ENCODE measurements at regions not wholly inside any gene's neighbourhood (a gene's known extent, or its start where the extent isn't known, plus 50 kb on each side); places are given as distances from the start of the nearest gene placed in this dataset.
"Not testable (repeated sequence)": the region's sequence is repeated elsewhere in the genome, so short reads cannot be mapped to it uniquely, and the experiment has no call there.

DNA sequence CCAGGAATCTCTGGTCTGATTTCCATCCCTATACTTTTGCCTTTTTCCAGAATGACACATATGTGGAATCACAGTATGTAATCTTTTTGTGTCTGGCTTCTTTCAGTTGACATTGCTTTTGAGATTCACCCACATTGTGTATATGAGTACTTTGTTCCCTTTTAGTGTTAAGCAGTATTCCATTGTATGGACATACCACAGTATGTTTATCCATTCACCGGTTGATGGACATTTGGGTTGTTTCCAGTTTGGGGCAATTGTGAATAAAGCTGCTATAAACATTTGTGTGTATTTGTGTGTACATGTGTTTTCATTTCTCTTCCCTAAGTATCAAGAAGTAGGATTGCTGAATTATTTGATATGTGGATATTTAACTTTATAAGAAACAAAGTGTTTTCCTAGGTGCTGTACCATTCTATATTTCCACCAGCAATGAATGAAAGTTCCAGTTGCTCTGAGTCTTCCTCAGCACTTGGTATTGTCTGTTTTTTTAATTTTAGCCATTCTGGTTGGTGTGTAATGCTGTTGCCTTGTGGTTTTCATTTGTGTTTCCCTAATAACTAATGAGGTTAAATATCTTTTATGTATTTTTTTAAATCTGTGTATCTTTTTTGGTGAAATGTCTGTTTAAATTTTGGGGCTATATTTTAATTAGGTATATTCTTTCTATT lies 203.5 kb upstream of the HAAO start:
- DNase-seq (ENCODE audit: low spot score), result no peak

DNA sequence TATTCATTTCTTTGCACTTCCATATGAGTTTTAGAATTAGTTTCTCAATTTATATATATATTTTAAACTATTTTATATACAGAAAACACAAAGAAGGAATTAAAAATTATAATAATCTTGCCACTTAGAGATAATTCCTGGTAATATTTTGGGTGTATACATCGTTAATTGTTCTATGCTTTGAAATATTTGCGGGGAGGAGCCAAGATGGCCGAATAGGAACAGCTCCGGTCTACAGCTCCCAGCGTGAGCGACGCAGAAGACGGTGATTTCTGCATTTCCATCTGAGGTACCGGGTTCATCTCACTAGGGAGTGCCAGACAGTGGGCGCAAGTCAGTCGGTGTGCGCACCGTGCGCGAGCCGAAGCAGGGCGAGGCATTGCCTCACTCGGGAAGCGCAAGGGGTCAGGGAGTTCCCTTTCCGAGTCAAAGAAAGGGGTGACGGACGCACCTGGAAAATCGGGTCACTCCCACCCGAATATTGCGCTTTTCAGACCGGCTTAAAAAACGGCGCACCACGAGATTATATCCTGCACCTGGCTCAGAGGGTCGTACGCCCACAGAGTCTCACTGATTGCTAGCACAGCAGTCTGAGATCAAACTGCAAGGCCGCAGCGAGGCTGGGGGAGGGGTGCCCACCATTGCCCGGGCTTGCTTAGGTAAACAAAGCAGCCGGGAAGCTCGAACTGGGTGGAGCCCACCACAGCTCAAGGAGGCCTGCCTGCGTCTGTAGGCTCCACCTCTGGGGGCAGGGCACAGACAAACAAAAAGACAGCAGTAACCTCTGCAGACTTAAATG lies 197.1 kb upstream of the HAAO start:
- DNase-seq (ENCODE audit: low spot score), result not testable (repeated sequence)

DNA sequence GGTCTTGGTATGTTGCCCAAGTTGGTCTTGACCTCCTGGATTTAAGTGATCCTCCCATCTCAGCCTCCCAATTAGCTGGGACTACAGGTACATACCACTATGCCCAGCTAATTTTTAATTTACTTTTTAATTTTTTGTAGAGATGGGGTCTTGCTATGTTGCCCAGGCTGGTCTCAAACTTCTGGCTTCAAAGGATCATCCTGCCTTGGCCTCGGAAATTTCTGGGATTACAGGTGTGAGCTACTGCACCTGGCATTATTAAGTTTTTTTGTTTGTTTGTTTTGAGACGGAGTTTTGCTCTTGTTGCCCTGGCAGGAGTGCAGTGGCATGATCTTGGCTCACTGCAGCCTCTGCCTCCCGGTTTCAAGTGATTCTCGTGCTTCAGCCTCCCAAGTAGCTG lies 195.7 kb upstream of the HAAO start:
- not testable (repeated sequence) for DNase-seq (ENCODE audit: low spot score)

DNA sequence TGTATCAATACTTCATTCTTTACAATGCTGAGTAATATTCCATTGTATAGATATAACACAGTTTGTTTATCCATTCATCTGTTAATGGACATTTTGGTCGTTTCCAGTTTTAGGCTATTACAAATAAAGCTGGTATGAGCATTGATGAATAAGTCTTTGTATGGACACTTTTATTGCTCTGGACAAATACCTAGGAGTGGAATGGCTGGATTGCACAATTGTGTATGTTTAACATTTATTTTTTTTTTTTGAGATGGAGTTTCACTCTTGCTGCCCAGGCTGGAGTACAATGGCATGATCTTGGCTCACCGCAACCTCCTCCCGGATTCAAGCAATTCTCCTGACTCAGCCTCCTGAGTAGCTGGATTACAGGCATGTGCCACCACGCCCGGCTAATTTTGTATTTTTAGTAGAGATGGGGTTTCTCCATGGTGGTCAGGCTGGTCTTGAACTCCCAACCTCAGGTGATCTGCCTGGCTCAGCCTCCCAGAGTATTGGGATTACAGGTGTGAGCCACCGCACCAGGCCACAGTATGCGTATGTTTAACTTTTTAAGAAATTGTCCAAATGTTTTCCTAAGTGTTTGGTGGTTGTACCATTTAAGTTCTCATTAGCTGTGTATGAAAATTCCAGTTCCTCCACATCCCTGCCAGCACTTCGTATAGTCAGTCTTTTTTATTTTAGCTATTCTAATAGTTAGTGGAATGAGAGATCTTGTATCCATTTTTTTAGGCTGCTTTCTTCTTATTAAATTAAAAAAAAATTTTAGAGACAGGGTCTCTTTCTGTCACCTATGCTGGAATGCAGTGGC lies 194.9 kb upstream of the HAAO start:
- DNase-seq (ENCODE audit: low spot score), result no peak

DNA sequence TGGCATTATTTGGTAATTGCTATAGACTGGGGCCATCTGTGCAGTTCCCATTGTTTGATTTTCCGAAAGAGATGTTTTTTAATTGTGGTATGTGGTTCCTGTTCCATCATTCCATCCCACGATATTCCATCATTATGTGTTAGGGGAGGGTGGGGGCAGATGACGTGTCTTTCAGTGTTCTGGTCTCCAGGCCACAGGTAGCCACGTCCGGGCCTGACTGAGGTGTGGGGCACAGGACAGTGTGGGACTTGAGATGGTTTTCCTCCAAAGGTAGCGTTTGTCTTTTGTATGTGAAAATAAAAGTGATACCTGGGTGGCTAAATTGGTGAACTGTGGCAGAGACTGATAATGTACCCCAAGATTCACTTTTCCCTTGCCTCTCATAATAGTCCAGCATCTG lies 192.2 kb upstream of the HAAO start:
- DNase-seq (ENCODE audit: low spot score), result no peak

DNA sequence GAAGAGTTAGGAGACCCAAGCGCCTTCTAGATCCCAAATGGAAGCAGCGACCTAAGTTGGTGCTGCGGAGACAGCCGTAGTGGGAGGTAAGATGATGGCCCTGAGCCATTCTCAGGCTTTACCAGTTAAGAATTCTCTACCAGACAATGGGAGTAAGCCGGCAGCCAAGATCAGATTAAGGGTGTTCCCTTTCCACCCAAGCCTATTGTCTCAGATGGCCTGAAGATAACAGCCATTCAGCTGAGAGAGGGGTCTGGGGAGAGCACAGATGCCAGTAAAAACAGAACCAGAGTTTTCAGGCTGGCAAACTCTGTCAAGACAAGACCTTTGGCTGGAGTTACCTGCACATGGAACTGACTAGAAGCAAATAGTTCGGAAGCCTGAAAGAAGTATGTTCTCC lies 191.7 kb upstream of the HAAO start:
- DNase-seq (ENCODE audit: low spot score), result no peak

DNA sequence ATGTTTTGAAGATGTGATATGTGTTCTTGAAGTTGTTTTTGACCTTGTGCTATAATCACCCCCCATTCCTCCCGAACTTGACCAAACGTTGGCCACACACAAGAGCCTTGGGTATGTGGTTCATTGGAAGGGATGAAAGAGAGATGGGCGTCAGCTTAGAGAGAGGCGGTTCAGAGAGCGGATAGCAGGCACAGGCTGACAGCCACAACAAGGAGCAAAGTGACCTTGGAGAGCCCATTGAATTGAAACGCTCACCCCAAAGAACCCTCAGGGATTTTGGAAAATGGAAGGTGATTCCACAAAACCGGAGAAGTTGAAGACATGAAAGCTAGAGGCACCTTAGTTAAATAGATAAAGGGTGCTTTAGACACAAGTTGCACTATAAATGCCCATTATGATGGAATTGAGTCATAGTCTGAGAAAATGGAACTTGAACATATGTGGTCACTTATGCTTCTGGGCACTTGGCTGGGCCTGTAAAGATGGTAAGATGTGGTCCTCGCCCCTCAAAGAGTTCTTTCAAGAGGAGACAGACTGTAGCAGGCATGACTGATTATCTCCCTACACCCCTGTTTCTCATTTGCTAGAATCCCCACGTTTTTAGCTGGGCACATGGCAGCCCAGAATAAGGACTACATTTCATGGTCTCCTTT lies 188.5 kb upstream of the HAAO start:
- DNase-seq (ENCODE audit: low spot score), result no peak

DNA sequence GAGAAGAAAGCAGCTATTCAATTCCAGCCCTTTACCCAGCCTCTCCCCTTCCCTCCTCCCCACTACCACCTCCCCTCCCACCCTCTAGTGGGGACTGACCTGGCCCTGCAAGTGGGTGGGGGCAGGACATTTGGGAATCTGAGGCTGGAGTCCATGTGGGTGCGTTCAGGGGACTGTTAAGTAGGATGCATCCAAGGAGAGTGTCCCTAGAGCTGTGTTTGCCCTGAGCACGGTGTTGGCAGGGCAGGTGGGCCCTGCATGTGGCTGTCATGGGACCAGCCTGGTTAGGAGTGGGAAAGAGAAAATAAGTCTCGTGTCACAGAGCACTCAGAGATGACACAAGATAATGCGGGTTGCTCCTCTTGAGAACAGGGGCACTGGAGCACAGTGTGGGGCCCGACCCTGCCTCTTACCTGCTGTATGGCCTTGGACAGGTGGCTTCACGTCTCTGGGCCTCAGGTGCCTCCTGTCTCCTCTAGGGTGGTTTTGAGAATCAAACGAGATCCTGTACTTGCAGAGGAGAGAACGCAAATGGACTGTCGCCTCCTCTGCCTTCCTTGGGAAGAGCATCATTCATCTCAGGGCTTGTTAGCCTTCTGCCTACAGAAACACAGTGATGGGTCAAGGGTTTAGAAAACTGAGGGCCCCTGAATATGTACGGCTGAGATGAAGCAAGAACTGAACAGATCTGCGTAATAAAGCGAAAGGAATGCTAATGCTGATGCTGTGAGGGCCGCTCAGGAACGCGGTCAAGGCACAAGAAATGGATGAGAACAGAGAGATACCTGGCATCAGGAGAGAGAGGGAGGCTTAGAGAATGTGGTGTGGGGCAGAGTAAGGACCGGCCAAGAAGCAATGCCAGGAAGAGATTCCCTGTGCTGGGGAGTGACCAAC lies 187.7 kb upstream of the HAAO start:
- peak; percentile 65 for DNase-seq (ENCODE audit: low spot score)

DNA sequence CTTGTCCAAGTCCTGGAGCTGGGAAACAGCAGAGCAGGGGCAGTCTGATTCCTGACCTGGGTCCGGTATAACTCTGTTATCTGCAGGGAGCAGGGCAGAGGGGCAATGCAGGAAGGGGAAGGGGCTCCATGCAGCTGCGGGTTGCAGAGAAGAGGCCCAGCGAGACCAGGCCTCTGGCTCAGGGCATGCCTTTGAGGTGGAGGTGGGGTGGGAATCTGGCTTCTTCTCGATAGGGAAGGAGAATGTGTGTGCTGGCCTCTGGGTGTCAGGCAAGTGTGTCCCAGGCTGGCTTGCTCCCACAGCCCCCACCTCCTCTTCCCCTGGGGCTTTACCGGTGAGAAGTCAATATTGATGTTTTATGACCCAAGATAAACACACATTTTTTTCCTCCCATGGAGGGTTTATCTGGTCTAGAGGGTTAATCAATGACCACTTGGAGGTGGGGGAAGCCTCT lies 187.1 kb upstream of the HAAO start:
- no peak for DNase-seq (ENCODE audit: low spot score)

DNA sequence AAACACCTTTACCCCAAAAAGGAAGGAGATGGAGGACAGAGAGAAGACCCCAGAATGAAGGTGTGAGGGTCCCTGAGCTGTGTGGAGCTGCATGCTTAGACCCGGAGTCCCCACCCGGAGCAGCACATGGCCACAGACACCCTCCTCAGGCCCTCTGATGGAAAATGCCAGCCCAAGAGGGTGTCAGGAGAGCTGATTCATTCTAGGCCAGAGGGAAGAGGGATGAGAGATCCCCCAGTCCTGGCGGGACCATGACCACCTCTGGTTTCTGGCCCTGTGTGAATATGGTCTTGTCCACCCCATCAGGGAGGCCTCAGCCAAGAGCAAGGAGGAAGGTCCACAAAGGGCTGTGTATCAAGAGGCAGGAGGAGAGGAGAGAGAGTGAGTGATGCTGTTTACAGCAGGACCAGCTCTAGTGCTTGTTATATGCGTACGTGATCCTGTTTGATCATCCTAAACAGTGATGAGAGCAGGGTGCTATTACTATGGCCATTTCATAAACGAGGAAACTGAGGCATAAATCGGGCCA lies 186.6 kb upstream of the HAAO start:
- no peak for DNase-seq (ENCODE audit: low spot score)

DNA sequence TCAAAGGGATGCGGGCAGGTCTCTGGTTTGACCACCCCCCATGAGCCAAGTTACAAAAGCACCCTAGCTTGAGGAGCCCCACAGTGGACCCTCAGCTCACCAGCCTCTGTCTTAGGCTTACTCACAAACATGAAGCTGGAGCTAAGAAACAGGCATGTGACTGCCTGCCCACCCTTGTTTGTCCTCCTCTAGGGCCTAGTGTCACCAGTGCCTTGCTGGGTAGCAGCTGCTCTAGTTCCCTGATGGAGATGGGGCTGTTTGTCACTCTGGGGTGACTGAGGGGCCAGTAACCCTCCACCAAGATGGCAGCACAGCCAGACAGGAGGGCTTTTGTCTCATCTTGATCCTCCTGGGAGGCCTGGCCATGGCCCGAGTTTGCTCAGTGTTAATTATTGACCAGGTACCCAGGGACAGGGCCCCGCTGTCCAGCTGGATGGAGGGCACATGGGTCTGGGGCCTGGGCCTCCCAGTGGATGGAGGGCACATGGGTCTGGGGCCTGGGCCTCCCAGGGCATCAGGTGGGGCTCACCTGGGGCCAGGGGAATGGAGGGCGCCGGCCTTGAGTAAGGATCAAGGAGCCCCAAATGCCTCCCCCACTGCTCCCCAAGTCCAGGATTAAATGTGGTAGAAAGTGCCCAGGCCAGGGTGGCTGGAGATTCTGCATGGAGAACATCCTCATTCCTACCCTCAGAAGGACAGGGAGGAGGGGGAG lies 185.9 kb upstream of the HAAO start:
- peak; percentile 58 for DNase-seq (ENCODE audit: low spot score)

DNA sequence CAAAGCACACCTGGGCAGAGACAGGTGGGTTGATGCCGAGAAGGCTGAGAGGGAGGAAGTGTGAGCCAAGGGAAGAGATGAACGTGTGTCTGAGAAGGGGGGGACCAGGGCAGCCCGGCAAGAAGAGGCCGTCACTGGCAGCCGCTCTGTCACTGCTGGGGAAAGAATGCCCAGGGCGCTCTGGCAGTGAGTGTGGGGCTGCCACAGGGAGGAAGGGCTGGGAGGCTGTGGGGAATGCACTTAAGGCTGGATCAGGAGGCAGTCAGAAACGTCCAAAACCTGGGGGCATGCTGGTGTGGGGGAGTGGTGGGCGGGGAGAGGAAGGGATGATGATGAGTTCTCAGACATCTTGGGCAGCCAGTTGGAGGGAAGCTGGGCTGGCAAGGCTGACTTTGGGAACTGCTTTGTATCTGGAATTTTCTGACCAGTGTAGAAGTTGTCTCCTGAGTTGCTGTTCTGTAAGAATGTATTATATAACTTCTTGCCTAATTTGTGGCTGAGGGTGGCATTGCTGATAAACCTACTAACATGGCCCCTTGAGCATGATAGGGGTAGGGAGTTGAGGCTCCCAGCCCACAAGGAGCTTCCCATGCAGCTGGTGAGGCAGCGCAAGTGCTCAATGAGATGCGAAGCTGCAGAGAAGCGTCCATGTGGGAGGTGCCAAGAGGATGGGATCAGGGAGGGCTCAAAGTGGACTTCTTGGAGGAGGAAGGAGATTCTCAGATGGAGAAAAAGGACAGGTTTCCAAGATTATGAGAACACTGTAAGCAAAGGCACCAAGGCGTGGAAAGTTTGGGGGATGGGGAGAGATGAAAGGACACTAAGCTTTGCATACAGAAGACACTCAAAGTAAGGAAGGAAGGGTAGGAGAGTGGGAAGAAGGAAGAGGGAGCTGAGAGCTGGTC lies 185.1 kb upstream of the HAAO start:
- no peak for DNase-seq (ENCODE audit: low spot score)

DNA sequence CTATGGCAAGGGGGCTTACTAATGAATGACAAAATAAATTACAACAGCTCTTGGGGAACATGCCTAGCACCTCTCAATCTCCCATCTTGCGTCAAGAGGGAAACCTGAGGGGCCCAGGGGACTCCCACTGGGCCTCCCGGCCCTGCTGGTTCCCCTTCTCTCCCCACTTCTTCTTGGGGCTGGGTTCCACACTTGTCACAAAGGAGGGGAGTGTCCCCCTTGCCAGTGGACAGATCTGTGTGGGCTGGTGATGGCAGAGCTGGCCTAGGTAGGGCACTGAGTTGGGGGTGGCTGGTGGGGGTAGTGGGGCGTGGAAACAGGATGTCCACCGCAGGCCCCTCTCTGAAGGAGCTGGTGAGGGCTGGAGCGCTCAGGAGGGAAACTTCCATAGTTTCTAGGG lies 184.0 kb upstream of the HAAO start:
- no peak for DNase-seq (ENCODE audit: low spot score)

DNA sequence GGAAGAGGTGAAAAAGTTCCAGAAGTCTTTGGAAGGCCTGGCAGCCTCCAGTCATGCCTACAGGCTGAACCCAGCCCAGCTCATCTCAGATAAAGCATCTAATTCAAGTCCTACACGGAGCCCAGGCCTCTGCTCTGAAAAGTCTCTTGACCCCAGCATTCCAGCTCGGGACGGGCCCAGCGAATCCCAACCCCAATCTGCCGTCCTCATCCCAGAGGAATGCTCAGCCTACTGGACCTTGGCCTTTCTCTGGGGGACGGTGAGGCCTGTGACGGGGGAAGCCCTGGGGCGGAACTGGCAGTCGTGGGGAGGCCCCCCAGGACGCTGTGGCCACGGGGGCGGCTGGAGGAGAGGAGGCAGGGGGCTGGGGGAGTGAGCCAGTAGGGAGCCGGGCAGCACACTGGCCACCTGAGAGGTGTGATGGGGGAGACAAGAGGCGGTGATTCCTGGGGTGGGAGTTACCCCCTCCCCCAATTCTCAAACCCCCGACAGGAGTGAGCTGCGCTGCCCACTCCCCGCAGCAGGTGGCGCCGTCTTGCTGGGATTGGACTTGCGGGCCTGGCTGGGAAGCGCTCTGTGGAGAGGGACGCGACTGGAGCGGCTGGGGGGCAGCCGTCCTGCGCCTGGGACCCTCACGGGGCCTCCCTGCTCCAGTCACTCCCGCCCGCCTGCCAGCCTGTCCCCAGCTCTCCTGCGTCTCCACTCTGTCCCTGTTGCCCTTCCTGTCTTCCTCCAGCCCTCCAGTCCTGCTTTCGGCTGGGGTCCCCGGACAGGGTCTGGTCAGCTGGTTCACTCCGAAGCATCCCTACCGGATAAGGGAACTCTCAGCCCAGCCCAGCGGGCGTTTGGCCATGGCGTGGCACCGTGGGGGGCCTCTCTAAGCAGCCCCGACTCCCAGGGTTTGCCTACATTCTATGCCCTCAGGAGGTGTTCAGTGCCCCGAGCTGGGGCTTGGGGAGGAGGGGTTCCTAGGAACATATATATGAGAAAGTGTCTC lies 182.6 kb upstream of the HAAO start:
- DNase-seq (ENCODE audit: low spot score), result peak; percentile 62

DNA sequence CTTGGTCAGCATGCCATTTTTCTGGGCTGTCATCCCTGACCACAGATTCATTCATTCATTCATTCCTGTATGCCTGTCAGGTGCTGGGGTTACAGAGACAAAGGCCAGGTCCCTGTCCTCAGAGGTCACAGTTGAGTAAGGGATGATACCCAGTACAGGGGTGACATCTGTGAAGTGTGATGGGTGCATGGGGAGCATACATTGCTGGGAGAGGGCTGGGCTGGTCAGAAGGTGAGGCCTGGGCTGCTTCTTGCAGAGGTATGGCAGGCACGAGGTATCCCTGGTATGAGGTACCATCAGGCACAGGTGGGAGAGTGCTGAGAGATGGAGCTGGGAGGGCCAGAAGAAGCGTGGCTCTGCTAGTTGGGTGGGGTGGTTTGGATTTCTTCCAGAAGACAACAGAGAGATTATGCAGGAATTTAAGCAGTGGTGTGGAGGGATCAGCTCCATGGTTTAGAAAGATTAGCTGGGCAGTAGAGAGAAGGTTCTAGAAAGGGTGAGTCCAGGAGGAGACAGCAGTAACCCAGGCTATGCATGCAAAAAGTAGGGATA lies 181.9 kb upstream of the HAAO start:
- no peak for DNase-seq (ENCODE audit: low spot score)

DNA sequence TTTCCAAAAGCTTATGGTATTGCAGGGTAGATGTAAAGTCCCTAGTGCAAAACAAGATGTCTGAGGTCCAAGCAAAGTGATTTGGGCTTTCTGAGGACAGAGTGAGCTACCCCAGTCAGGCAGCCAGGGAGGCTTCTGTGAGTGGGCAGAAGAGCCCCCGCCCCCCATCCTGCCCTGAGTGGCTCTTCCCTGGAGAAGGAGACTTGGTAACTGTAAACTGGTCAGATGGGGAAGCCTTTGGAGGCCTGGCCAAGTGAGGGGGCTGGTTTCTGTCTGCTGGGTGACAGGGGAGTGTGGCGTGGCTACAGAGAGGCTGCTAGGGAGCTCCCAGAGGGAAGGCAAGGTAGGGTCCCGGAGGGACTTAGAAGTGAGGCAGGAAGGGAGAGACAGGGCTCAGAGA lies 181.3 kb upstream of the HAAO start:
- DNase-seq (ENCODE audit: low spot score), result no peak

DNA sequence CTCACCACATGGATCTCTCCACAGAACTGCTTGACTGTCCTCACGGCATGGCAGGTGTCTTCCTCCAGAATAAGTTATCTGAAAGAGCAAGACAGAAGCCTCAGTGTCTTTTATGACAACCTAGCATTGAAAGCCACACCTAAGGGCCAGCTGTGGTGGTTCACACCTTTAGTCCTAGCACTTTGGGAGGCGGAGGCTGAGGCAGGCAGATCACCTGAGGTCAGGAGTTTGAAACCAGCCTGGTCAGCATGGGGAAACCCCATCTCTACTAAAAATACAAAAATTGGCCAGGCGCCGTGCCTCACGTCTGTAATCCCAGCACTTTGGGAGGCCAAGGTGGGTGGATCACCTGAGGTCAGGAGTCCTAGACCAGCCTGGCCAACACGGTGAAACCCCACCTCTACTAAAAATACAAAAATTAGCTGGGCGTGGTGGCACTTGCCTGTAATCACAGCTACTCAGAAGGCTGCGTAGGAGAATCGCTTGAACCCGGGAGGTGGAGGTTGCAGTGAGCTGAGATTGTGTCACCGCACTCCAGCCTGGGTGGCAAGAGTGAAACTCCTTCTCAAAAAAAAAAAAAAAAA lies 180.6 kb upstream of the HAAO start:
- DNase-seq (ENCODE audit: low spot score), result not testable (repeated sequence)
